Gastroesophageal sphincter (tissue), 3 donors: ENCODE measurements at regions not wholly inside any gene's neighbourhood (a gene's known extent, or its start where the extent isn't known, plus 50 kb on each side); places are given as distances from the start of the nearest gene placed in this dataset.

Experiments used
- EP300 ChIP-seq: sonication (generic); formaldehyde crosslinking; IDR thresholded peaks from one replicate; pipeline ENCODE4 v1.6.1; 2017; ENCODE audit warnings: antibody characterized with exemption, mild to moderate bottlenecking
- POLR2A ChIP-seq, 2 donors: fragments of 450-650 bp; IDR thresholded peaks; one replicate each; pipeline ENCODE4 v1.6.1; 2017; ENCODE audit warnings: antibody characterized with exemption in 2 of 2, mild to moderate bottlenecking in 2 of 2, moderate library complexity in 1 of 2
- POLR2AphosphoS5 ChIP-seq: sonication (generic); formaldehyde crosslinking; IDR thresholded peaks from one replicate; pipeline ENCODE4 v1.6.1; 2017; ENCODE audit warnings: antibody characterized with exemption
- TF ChIP-seq, protein P1 (sequence below), 4 experiments: fragments of 200-600 bp in 2 of 4; fragments of 450-650 bp in 2 of 4; sonication (generic) in 1 of 4; IDR thresholded peaks; one replicate each; pipeline ENCODE4 v1.5.1; 2017 to 2019; ENCODE audit warnings: antibody characterized with exemption in 4 of 4, mild to moderate bottlenecking in 2 of 4, moderate library complexity in 2 of 4

DNA sequence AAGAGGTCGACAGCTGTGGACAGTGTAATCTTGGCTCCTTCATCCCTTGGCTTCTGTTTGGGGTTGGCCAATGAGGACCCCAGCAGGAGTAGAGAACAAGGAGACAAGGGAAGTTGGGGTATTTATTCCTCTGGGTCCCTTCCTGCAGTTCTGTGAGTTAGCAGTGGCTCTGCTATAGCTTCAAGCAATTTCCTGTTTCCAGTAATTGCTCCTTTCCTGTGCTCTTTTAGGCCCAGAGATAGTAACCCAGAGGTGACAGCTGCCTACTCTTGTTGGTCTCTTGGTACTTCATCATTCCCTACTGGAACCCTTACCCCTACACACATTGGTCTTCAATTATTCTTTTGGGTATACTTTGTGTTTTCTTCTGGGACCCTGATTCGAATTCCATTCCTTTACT, 92.9 kb downstream of the NR1D2 start:
- TF ChIP-seq, protein P1, sequence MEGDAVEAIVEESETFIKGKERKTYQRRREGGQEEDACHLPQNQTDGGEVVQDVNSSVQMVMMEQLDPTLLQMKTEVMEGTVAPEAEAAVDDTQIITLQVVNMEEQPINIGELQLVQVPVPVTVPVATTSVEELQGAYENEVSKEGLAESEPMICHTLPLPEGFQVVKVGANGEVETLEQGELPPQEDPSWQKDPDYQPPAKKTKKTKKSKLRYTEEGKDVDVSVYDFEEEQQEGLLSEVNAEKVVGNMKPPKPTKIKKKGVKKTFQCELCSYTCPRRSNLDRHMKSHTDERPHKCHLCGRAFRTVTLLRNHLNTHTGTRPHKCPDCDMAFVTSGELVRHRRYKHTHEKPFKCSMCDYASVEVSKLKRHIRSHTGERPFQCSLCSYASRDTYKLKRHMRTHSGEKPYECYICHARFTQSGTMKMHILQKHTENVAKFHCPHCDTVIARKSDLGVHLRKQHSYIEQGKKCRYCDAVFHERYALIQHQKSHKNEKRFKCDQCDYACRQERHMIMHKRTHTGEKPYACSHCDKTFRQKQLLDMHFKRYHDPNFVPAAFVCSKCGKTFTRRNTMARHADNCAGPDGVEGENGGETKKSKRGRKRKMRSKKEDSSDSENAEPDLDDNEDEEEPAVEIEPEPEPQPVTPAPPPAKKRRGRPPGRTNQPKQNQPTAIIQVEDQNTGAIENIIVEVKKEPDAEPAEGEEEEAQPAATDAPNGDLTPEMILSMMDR (IDR thresholded peaks at IDR 0.05): no peak
- no peak for TF ChIP-seq EP300
- TF ChIP-seq POLR2A (IDR thresholded peaks at IDR 0.05): no peak
- TF ChIP-seq POLR2AphosphoS5: no peak
